HG03064 (cell line): ENCODE measurements at regions not wholly inside any gene's neighbourhood (a gene's known extent, or its start where the extent isn't known, plus 50 kb on each side); places are given as distances from the start of the nearest gene placed in this dataset.
"Not testable (repeated sequence)": the region's sequence is repeated elsewhere in the genome, so short reads cannot be mapped to it uniquely, and the experiment has no call there.

Source experiments
- ATAC-seq: cut with Tn5 transposase; IDR thresholded peaks from one replicate; pipeline ENCODE4 v1.9.1; 2021; ENCODE audit warnings: low read depth; ENCODE audit not compliant: unreplicated experiment

- ATAC-seq: no peak
Observed at GRCh38 chr3:34046154-34046553, 247.7 kb downstream of the PDCD6IP start.

GRCh38 chr3:34053626-34054025, 255.2 kb downstream of the PDCD6IP start:
- no peak for ATAC-seq

GRCh38 chr3:34056181-34056910, 257.9 kb downstream of the PDCD6IP start:
- peak; percentile 31 for ATAC-seq

- ATAC-seq: peak; percentile 95
Observed at GRCh38 chr3:34056951-34057390, 258.5 kb downstream of the PDCD6IP start.

- not testable (repeated sequence) for ATAC-seq
Observed at GRCh38 chr3:34060995-34061394, 262.6 kb downstream of the PDCD6IP start.

- ATAC-seq: no peak
Observed at GRCh38 chr3:34065901-34066300, 267.5 kb downstream of the PDCD6IP start.

- ATAC-seq: no peak
Observed at GRCh38 chr3:34066328-34066727, 267.9 kb downstream of the PDCD6IP start.

- ATAC-seq: no peak
Observed at GRCh38 chr3:34066999-34067398, 268.6 kb downstream of the PDCD6IP start.

GRCh38 chr3:34067536-34068051, 269.2 kb downstream of the PDCD6IP start:
- no peak for ATAC-seq

GRCh38 chr3:34068505-34068904, 270.1 kb downstream of the PDCD6IP start:
- ATAC-seq: no peak

- ATAC-seq: no peak
Observed at GRCh38 chr3:34070831-34071585, 272.6 kb downstream of the PDCD6IP start.

- ATAC-seq: no peak
Observed at GRCh38 chr3:34072297-34072696, 273.9 kb downstream of the PDCD6IP start.

GRCh38 chr3:34073111-34073510, 274.7 kb downstream of the PDCD6IP start:
- no peak for ATAC-seq

GRCh38 chr3:34073961-34074360, 275.5 kb downstream of the PDCD6IP start:
- ATAC-seq: peak; percentile 34

- no peak for ATAC-seq
Observed at GRCh38 chr3:34075975-34076374, 277.5 kb downstream of the PDCD6IP start.

GRCh38 chr3:34077417-34078195, 279.2 kb downstream of the PDCD6IP start:
- ATAC-seq: peak; percentile 70

GRCh38 chr3:34078418-34078817, 280.0 kb downstream of the PDCD6IP start:
- ATAC-seq: no peak

- ATAC-seq: not testable (repeated sequence)
Observed at GRCh38 chr3:34079849-34080248, 281.4 kb downstream of the PDCD6IP start.

- not testable (repeated sequence) for ATAC-seq
Observed at GRCh38 chr3:34090379-34090778, 291.9 kb downstream of the PDCD6IP start.

GRCh38 chr3:34090876-34091275, 292.4 kb downstream of the PDCD6IP start:
- ATAC-seq: no peak

- ATAC-seq: not testable (repeated sequence)
Observed at GRCh38 chr3:34094280-34094679, 295.9 kb downstream of the PDCD6IP start.
